Astrocyte (in vitro differentiated cells and primary cell): ENCODE measurements at regions not wholly inside any gene's neighbourhood (a gene's known extent, or its start where the extent isn't known, plus 50 kb on each side); places are given as distances from the start of the nearest gene placed in this dataset.

ENCODE experiments used
- DNase-seq: peaks from one replicate; pipeline ENCODE4 v3.0.0-alpha.2; 2010; ENCODE audit warnings: low read depth
- FAIRE-seq: peaks from 2 replicates; lab custom pipeline; 2011; peaks lifted over from hg19 to GRCh38; lab: Jason Lieb, UNC
- H2AFZ ChIP-seq: 2 replicates; pipeline ENCODE4 v1.6.0; 2012; ENCODE audit warnings: low read depth, low read length, inconsistent platforms
- H3K27ac ChIP-seq: 2 replicates; pipeline ENCODE4 v1.5.1; 2011; ENCODE audit warnings: low read depth, low read length, inconsistent platforms
- H3K27me3 ChIP-seq: 2 replicates; pipeline ENCODE4 v1.6.0; 2011; ENCODE audit warnings: low read length, inconsistent platforms; ENCODE audit not compliant: insufficient read depth
- H3K36me3 ChIP-seq: 2 replicates; pipeline ENCODE4 v1.5.1; 2011; ENCODE audit warnings: low read length, inconsistent platforms; ENCODE audit not compliant: insufficient read depth
- H3K4me1 ChIP-seq: 2 replicates; pipeline ENCODE4 v1.5.1; 2011; ENCODE audit warnings: low read length, inconsistent platforms; ENCODE audit not compliant: insufficient read depth
- H3K4me2 ChIP-seq: 2 replicates; pipeline ENCODE4 v1.6.0; 2012; ENCODE audit warnings: low read length, inconsistent platforms
- H3K4me3 ChIP-seq: 2 replicates; pipeline ENCODE4 v1.5.1; 2011; ENCODE audit warnings: low read depth, mild to moderate bottlenecking, low read length, inconsistent platforms; ENCODE audit not compliant: insufficient read depth
- H3K79me2 ChIP-seq: 2 replicates; pipeline ENCODE4 v1.6.0; 2012; ENCODE audit warnings: mild to moderate bottlenecking, low read length, inconsistent platforms; ENCODE audit not compliant: insufficient read depth
- H3K9ac ChIP-seq: 2 replicates; pipeline ENCODE4 v1.6.0; 2012; ENCODE audit warnings: mild to moderate bottlenecking, low read length, inconsistent platforms
- H3K9me3 ChIP-seq: 2 replicates; pipeline ENCODE4 v1.5.1; 2012; ENCODE audit warnings: low read depth, mild to moderate bottlenecking, low read length, inconsistent platforms; ENCODE audit not compliant: insufficient read depth
- H4K20me1 ChIP-seq: 2 replicates; pipeline ENCODE4 v1.6.0; 2012; ENCODE audit warnings: low read length, inconsistent platforms; ENCODE audit not compliant: insufficient read depth
- H3K27ac Mint-ChIP-seq: one replicate; pipeline ENCODE4 v1.8.0; 2021; ENCODE audit warnings: mild to moderate bottlenecking, mixed read lengths; ENCODE audit not compliant: unreplicated experiment
- H3K27me3 Mint-ChIP-seq: one replicate; pipeline ENCODE4 v1.8.0; 2021; ENCODE audit warnings: low read depth, mixed read lengths; ENCODE audit not compliant: unreplicated experiment
- H3K36me3 Mint-ChIP-seq: one replicate; pipeline ENCODE4 v1.8.0; 2021; ENCODE audit warnings: low read depth, mixed read lengths; ENCODE audit not compliant: unreplicated experiment
- H3K4me1 Mint-ChIP-seq: one replicate; pipeline ENCODE4 v1.8.0; 2021; ENCODE audit warnings: low read depth, mixed read lengths; ENCODE audit not compliant: unreplicated experiment
- H3K4me3 Mint-ChIP-seq: one replicate; pipeline ENCODE4 v1.8.0; 2021; ENCODE audit warnings: mild to moderate bottlenecking, moderate library complexity, mixed read lengths; ENCODE audit not compliant: unreplicated experiment
- H3K9me3 Mint-ChIP-seq: one replicate; pipeline ENCODE4 v1.8.0; 2021; ENCODE audit warnings: mild to moderate bottlenecking, mixed read lengths; ENCODE audit not compliant: unreplicated experiment
- EZH2 ChIP-seq: IDR thresholded peaks from 2 replicates; pipeline ENCODE4 v1.6.1; 2012; ENCODE audit warnings: mild to moderate bottlenecking, low read length, inconsistent platforms; ENCODE audit not compliant: insufficient read depth
- TF ChIP-seq, protein P1 (sequence below): IDR thresholded peaks from 2 replicates; pipeline ENCODE4 v1.5.1; 2011; ENCODE audit warnings: low read depth, mild to moderate bottlenecking, inconsistent platforms, low read length, moderate library complexity; ENCODE audit not compliant: insufficient read depth

DNA sequence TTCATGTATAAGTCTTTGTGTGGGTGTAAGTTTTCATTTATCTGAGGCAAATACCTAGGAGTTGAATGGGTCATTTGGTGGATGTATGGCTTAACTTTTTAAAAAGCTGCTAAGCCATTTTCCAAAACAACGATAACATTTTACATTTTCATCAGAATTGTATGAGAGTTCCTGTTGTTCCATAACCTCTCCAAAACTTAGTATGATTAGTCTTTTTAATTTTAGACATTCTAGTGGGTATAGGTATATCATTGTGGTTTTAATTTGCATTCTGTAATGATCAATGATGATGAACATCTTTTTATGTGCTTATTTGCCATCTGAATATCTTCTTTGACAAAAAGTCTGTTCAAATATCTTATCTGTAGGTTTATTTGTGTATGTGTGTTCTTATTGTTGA, 74.4 kb upstream of the UGP2 start:
- Mint-ChIP-seq H3K27me3 (no peaks in the 10 kb centered on the region), H3K36me3 (peaks cover 2% of the 10 kb centered on the region), H3K4me3 (no peak overlapping the region), H3K4me1 (peaks cover 34% of the 10 kb centered on the region), H3K27ac (no peak overlapping the region), H3K9me3 (no peaks in the 10 kb centered on the region)
- Histone ChIP-seq H3K27ac (no peak overlapping the region), H3K4me1 (peaks cover 8% of the 10 kb centered on the region), H3K9ac (no peak overlapping the region), H3K4me3 (no peak overlapping the region), H3K79me2 (no peaks in the 10 kb centered on the region), H4K20me1 (no peaks in the 10 kb centered on the region), H3K9me3 (no peaks in the 10 kb centered on the region), H3K27me3 (no peaks in the 10 kb centered on the region), H3K36me3 (no peaks in the 10 kb centered on the region), H2AFZ (no peak overlapping the region), H3K4me2 (no peak overlapping the region)
- TF ChIP-seq EZH2: no peak
- TF ChIP-seq, protein P1, sequence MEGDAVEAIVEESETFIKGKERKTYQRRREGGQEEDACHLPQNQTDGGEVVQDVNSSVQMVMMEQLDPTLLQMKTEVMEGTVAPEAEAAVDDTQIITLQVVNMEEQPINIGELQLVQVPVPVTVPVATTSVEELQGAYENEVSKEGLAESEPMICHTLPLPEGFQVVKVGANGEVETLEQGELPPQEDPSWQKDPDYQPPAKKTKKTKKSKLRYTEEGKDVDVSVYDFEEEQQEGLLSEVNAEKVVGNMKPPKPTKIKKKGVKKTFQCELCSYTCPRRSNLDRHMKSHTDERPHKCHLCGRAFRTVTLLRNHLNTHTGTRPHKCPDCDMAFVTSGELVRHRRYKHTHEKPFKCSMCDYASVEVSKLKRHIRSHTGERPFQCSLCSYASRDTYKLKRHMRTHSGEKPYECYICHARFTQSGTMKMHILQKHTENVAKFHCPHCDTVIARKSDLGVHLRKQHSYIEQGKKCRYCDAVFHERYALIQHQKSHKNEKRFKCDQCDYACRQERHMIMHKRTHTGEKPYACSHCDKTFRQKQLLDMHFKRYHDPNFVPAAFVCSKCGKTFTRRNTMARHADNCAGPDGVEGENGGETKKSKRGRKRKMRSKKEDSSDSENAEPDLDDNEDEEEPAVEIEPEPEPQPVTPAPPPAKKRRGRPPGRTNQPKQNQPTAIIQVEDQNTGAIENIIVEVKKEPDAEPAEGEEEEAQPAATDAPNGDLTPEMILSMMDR: no peak
- FAIRE-seq: no peak
- DNase-seq: no peak

DNA sequence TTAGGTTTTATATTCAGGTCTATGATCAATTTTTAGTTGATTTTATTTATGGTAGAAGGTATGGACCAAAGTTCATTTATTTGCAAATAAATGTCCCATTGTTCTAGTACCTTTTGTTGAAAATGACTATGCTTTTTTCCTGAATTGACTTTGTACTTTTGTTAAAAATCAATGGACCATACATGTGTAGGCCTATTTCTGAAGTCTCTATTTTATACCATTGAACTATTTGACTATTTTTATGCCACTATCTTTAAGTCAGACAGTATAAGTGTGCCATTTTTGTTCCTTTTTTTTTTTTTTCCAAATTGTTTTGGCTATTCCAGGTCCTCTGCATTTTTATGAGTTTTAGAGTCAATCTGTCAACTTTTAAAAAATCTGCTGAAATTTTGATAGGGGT, 73.6 kb upstream of the UGP2 start:
- no peaks in the 10 kb centered on the region for H3K9me3 ChIP-seq
- H3K4me2 ChIP-seq: no peak overlapping the region
- H3K9ac ChIP-seq: no peak overlapping the region
- Mint-ChIP-seq H3K36me3 (peaks cover 2% of the 10 kb centered on the region), H3K4me3 (no peak overlapping the region), H3K9me3 (no peaks in the 10 kb centered on the region), H3K27ac (no peak overlapping the region), H3K27me3 (no peaks in the 10 kb centered on the region), H3K4me1 (peaks cover 34% of the 10 kb centered on the region)
- H2AFZ ChIP-seq: no peak overlapping the region
- FAIRE-seq (no peak), DNase-seq (no peak)
- H3K79me2 ChIP-seq: no peaks in the 10 kb centered on the region
- H3K36me3 ChIP-seq: no peaks in the 10 kb centered on the region
- no peaks in the 10 kb centered on the region for H3K27me3 ChIP-seq
- peaks cover 8% of the 10 kb centered on the region for H3K4me1 ChIP-seq
- no peaks in the 10 kb centered on the region for H4K20me1 ChIP-seq
- no peak overlapping the region for H3K4me3 ChIP-seq
- H3K27ac ChIP-seq: no peak overlapping the region
- TF ChIP-seq, protein P1: no peak
- no peak for TF ChIP-seq EZH2

DNA sequence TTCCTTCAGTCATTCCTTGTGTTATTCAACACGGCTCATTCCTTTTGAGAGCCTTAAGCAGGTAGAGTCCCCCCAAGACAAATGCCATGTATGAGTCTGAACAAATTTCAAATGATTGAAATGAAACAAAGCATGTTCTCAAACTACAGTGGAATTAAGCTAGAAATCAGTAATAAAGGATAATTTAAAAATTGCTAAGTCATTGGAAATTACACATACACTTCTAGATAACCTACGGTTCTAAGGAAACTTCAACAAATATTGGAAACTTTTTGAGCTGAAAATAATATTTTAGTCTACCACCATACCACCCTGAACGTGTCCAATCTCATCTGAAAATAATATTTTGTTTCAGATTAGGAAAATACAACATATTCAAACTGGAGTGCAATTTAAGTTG, 71.8 kb upstream of the UGP2 start:
- FAIRE-seq (no peak), DNase-seq (no peak)
- Histone ChIP-seq H3K9ac (no peak overlapping the region), H3K79me2 (no peaks in the 10 kb centered on the region), H3K4me2 (no peak overlapping the region), H3K4me1 (no peaks in the 10 kb centered on the region), H2AFZ (no peak overlapping the region), H3K27me3 (no peaks in the 10 kb centered on the region), H3K27ac (no peak overlapping the region), H3K9me3 (no peaks in the 10 kb centered on the region), H3K4me3 (no peak overlapping the region), H3K36me3 (no peaks in the 10 kb centered on the region), H4K20me1 (no peaks in the 10 kb centered on the region)
- Mint-ChIP-seq H3K36me3 (peaks cover 2% of the 10 kb centered on the region), H3K4me1 (peaks cover 17% of the 10 kb centered on the region), H3K9me3 (no peaks in the 10 kb centered on the region), H3K4me3 (no peak overlapping the region), H3K27me3 (no peaks in the 10 kb centered on the region), H3K27ac (no peak overlapping the region)
- TF ChIP-seq, protein P1: no peak
- no peak for TF ChIP-seq EZH2
